Right lung (tissue), 2 donors: ENCODE measurements at regions not wholly inside any gene's neighbourhood (a gene's known extent, or its start where the extent isn't known, plus 50 kb on each side); places are given as distances from the start of the nearest gene placed in this dataset.

Experiments
- DNase-seq, 2 donors: peaks; one replicate each; pipeline ENCODE4 v3.0.0-alpha.2; 2013

DNA sequence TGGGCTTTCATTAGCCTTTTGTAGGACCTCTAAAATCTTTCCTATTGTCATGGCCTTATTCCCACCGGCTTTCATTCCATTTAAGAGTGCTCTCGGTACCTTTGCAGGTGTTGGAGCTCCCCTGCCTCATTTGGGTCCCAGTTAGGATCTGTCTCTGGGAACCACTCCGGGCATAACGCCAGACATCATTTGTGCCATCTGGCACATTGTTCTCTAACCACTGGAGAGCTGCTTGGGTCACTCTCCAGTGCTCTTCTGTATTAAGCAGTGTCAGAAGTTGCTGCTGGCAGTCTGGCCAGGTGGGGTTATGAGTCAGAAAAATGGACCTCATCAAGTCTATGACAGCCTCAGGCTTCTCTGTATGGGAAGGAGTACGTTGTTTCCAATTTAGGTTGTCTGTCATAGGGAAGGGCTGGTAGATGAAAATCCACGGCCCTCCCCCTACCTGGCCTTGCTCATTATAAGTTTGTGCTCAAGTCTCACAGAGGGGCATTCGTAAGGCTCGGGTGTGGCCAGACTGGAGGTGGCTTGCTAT lies 62.9 kb upstream of the MOCS1 start:
- DNase-seq: no peak

DNA sequence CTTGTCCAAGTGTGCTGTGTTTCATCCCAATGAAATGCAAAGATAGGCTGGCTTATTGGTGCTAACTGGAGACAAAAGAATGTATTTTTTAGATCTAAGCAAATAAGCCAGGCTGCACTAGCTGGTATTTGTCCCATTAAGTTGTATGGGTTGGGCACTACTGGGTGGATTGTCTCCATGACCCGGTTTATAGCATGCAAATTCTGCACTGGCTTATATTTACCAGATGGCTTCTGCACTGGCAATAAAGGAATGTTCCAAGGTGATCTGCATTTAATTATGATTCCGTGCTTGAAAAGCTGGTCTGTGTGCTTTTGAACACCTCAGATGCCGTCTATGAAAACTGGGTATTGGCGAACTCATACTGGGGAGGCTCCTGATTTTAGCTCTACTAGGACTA lies 61.4 kb upstream of the MOCS1 start:
- no peak for DNase-seq

DNA sequence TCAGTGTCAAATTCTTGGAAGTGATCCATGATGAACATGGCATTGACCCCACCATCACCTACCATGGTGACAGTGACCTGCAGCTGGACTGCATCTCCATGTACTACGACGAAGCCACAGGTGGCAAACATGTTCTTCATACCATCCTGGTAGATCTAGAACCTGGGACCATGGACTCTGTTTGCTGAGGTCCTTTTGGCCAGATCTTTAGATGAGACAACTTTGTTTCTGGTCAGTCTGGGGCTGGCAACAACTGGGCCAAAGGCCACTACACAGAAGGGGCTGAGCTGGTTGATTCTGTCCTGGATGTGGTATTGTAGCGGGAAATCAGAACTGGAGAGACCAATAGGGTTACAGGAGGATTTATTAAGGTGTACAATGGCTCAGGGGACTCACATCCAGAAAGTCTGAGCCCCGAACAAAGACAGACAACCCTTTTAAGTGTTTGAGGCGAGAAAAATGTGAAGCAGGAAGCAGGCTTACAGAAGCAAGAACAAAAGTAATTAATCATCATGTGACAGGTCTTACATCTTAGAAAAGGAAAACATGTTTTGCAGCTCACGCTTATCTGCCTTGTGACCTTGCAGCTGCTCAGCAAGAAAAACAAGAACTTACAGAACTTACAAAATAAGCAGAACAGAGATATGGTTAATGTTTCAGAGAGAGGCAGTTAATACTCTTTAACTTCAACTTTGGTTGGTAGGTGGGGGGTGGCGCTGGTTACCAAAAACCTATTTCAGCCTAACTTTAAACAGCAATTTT lies 58.8 kb upstream of the MOCS1 start:
- DNase-seq: no peak
